H1 (cell line): ENCODE measurements at regions not wholly inside any gene's neighbourhood (a gene's known extent, or its start where the extent isn't known, plus 50 kb on each side); places are given as distances from the start of the nearest gene placed in this dataset.

Experiments
- EZH2 ChIP-seq: fragments of 200-600 bp; sonication (generic); IDR thresholded peaks from 2 replicates; pipeline ENCODE4 v1.7.1; 2012; ENCODE audit warnings: low read depth, mild to moderate bottlenecking, moderate library complexity, low read length, inconsistent platforms; ENCODE audit not compliant: severe bottlenecking
- MAX ChIP-seq: IDR thresholded peaks from 2 replicates; pipeline ENCODE4 v1.6.1; 2012; ENCODE audit warnings: inconsistent platforms
- POU5F1 ChIP-seq: IDR thresholded peaks from 2 replicates; pipeline ENCODE4 v1.6.1; 2011; ENCODE audit warnings: low read depth, mild to moderate bottlenecking, low read length, moderate library complexity
- RAD21 ChIP-seq, 2 experiments: IDR thresholded peaks in 1 of 2; conservative IDR thresholded peaks in 1 of 2; 2 replicates each; pipeline ENCODE4 v1.6.1; 2011; ENCODE audit warnings: low read depth in 2 of 2, low read length in 2 of 2, improper control_type of control experiment in 1 of 2, inconsistent platforms in 1 of 2, mild to moderate bottlenecking in 1 of 2, moderate library complexity in 1 of 2
- SIRT6 ChIP-seq: IDR thresholded peaks from one replicate; pipeline ENCODE4 v1.7.1; 2012; ENCODE audit warnings: low read length, inconsistent platforms
- YY1 ChIP-seq: IDR thresholded peaks from 2 replicates; pipeline ENCODE4 v1.6.1; 2011; ENCODE audit warnings: low read depth, mild to moderate bottlenecking, low read length

GRCh38 chr4:180423712-180424057 lies 1819.5 kb upstream of the TENM3 start (continued):
- no peak for TF ChIP-seq EZH2
- no peak for TF ChIP-seq MAX
- TF ChIP-seq YY1: no peak
- TF ChIP-seq POU5F1: no peak
- no peak for TF ChIP-seq RAD21 (IDR thresholded peaks at IDR 0.05 in 1 of 2, conservative IDR thresholded peaks at IDR 0.05 in 1 of 2; ENCODE audit: low read depth in 2 of 2, low read length in 2 of 2)
- no peak for TF ChIP-seq SIRT6
